ENCODE measurements at regions not wholly inside any gene's neighbourhood (a gene's known extent, or its start where the extent isn't known, plus 50 kb on each side); places are given as distances from the start of the nearest gene placed in this dataset.

- TF ChIP-seq CTCF (IDR thresholded peaks at IDR 0.05) (no peak), POLR2AphosphoS5 (IDR thresholded peaks at IDR 0.05) (no peak)
Measured at GRCh38 chr9:4921449-4921848, 63.6 kb upstream of the JAK2 start.
